Fibroblast of skin of left biceps (primary cell): ENCODE measurements at regions not wholly inside any gene's neighbourhood (a gene's known extent, or its start where the extent isn't known, plus 50 kb on each side); places are given as distances from the start of the nearest gene placed in this dataset.

ENCODE experiments used
- DNase-seq, 2 experiments: peaks; one replicate each; pipeline ENCODE4 v3.0.0-alpha.2; 2013; ENCODE audit warnings: low read depth in 2 of 2

DNA sequence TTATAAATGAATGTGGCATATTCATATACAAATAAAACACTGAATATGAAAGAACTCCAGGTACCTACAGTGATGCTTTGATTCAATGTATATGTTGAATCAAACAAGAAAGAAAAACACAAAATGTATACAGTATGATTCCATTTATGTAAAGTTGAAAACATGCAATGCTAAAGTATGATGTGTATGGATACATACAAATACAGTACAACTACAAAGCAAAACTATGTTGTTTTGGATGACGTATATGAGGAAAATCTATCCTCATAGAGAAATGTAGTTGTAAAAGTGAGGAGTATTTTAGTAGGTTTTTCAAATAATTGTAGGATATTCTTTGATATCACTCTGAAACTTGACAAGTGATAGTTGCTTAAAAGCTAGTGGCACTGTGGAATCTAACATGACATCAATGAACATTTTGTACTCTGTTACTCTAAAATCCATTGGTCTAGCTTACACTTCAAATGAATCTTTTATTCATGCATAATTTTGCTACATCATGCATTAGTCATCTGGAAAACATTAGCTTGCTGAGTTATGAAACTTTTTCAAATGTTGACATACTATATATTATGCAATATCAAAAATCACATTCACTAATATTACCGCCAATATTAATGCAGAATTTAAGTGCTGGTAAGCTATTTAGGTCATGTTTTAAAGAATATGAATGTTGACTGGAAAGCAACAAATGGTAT lies 278.1 kb upstream of the CHRNA7 start:
- no peak for DNase-seq

DNA sequence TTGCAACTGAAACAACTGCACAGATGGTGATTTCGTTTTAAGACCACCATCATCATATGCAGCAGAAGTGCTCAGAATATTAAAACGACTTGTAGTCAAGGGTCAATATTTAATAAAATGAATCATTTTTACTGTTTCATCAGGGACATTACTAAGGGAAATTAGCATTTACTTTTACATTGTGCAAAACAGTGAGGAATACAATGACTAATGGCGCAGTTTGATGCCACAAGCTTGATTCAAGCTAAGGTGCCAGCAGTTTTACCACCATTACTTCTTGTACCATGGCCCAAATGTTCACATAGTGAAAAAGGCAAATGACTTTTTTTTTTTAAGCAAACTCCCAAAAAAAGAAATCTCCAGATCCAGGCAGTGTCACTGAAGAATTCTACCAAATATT lies 277.4 kb upstream of the CHRNA7 start:
- DNase-seq: no peak

DNA sequence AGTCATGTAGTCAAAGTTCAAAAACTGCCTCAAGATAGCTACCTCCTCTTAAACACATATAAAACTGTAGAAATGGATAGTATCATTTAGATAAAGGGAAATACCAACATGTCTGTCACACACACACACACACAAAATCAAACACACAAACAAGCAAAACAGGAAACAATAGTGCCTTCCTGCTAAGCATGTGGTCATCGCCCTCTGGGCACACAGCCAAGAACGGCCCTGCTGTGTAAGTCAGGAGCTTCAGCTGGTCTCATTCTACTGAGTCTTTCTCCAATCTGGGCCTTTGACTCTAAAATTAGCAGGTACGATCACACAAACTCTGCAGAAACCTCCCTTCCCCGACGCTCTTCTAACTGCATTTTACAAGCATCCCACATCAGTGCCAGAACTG lies 272.2 kb upstream of the CHRNA7 start:
- no peak for DNase-seq

DNA sequence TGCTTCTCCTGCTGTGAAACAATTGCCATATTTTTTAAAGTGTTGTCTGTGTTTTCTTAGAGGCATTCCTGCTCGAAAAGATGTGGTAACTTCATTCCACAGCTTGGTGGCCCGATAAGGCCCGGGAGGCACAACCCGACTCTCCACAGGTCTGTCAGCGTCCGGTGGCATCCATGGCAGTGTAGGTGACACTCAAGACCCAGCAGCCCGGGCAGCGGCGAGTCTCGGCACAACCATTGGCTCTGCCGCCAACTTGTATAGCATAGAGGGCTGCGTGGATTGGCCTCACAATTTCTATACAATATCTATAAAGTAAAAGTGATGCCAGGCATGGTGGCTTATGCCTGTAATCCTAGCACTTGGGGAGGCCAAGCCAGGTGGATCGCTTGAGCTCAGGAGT lies 262.3 kb upstream of the CHRNA7 start:
- DNase-seq: no peak

DNA sequence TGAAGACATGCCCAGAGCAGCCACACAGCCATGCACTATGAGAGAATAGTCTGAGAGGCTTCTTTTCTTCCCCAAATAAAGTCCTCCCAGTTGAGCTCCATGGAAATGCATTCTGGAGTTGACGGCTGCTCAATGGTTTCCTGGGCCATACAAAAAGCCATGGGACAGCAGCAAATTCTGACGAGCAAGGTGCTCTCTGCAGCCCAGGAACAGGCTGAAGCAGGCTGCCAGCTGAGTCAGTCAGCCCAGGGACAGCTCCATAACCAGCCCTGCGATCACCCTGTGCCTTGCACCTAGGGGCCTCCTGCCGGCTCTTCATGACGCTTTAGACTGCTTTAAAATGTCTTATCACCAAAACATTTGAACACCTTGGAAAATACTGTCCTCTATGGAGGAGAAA lies 256.3 kb upstream of the CHRNA7 start:
- no peak for DNase-seq

DNA sequence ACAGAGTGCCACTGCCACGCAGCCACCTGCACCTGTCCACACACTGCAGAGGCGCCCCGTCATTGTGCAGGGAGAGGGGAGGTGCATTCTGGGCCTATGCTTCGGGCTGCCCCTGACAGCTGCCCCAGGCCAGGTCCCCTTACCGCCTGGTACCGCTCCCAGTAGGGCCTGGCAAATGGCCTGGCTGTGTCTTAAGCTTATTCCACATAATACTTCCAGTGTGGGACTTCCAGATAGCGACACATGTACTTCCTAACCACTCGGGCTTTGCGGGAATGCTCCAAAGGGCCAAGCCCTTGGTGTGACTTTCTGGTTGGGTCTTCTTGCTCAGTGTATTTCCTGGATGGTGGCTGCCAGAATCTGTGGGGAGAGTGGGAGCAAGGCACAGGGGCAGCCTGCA lies 254.3 kb upstream of the CHRNA7 start:
- no peak for DNase-seq

DNA sequence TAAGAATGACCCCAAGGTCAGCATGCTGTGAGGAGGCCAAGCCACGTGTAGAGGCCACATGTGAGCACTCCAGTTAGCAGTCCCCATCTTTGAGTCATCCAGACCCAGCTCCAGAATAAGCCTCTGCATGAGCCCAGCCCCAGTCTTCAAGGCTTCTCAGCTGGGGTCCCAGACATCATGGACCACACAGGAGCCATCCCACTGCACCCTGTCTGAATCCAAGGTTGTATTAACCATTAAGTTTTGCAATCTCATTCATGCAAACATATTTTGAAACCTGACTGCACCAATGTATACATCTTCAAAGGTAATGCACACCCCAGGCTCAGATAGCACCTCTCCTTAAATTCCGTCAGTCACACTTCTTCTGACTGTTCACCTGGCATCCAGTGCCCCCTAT lies 249.1 kb upstream of the CHRNA7 start:
- DNase-seq: no peak

DNA sequence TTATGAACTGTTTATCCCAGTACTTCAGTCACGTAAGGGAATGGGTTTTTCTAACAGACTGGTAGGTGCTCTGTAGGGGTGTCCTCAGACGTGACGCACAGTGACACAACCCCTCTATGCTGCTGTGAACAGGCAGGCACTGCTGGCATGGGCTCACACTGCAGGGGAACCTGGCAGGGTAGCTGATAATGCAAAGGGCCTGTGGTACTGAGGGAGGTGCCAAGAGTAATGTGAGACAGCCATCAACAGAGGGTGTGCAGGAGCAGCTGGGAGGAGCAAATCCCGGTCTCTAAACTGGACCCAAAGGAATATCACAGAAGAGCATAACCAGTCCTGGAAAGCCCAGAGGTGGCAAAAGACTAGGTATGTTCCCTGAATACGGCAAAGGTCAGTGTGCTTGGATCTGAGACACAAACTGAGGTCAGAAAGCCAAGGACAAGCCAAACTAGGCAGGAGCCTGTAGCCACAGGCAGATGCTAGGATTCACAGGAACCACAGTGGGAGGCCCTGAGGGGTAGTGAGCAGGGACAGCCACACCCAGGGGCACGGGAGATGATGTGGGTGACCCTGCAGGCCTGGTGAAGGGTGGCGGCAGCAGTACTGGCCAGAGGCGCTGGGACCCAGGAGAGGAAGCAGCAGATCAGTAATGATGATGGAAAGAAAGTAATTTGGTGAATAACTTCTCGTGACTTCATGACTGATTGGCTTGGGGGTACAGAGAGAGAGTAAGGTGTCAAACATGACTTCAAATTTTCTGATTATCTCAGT lies 248.1 kb upstream of the CHRNA7 start:
- DNase-seq: no peak

DNA sequence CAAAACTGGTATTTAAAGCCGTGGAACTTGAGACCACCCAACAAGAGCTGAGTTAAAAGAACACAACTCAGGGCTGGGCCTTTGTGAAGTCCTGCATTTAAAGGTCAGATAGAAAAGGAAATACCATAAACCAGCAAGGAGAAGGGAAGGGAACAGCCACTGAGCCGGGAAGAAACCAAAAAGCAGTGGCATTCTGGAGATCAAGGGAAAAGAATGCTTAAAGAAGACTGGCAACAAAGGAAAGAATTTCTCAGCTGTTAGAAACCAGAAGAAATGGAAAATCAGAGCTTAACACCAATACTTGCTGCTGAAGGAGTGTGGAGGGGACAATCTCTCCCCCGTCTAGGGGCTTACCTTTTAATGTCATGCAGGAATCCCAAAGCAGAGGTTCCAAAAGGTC lies 247.4 kb upstream of the CHRNA7 start:
- no peak for DNase-seq

DNA sequence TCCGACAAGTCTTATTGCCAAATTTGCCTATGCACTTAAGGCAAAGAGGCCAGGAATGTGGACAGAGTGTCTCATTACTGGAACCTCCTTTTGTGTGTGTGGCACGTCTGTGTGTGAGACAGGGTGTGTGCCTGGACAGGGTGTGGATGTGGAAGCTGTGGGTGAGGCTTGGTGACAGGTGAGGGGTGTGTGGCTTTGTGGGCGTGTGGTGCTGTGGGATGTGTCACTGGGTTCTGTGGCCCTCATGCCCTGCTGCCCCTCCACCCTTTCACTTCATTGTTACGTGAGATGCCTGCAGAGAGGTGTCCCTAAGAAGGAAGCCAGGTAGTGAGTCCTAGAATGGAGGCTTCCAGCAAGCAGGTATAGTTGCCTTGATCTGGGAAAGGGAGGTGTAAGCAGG lies 244.0 kb upstream of the CHRNA7 start:
- DNase-seq: no peak

DNA sequence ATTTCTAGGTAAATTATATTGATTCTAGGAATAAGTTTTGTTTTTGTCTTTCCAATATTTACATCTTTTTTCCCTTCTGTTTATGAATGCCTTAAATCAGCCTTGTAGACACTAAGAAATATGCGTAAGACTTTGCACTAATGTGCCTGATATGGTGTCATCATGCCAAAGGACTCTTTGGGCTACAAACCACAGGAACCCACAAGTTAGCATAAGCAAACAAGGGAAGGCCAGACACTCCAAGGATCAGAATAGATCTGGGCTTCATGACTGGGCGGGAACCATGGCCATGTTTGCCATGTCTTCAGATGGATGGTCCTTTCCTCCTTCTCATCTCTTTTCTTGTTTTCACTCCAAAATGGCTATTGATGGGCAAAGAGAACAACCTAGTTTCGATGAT lies 242.2 kb upstream of the CHRNA7 start:
- no peak for DNase-seq

DNA sequence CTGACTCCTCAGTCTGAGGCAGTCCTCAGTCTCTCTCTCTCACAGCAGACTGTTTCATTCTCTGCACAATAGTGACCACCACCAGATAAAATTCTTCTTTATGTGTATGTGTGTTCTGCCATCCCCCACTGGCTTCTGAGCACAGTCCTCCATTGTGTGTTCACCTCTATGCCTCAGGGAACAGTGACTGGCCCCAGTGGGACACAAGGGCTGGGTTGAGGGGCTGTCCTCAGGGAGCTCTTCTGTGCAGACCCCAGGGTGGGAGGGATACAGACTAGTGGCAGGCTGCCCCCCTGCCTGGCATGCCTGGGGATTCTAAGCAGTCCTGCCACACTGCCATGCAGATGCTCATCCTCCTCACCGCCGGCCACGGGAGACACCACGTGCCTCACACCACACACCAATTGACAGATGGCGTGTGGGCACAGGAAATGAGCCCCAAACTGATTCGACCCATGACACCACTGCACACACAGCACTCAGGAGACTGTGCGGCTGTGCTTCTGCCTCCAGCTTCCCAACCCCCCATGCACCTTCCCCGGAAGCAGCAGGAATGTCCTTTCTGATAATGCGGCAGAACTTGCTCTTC lies 237.6 kb upstream of the CHRNA7 start:
- DNase-seq: no peak

DNA sequence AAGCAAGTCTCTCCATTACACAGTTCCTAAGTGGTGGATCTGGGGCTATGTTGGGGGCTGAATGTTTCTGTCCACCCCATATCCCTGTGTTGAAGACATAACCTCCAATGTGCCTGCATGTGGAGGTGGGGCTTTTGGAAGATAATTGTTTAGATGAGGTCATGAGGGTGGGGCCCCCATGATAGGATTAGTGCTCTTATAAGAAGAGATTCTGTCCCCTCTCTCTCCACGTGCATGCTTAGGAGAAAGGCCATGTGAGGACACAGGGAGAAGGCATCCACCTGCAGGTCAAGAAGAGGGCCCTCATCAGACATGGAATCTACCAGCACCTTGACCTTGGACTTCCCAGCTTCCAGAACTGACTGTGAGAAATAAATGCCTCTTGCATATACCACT lies 231.0 kb upstream of the CHRNA7 start:
- no peak for DNase-seq

DNA sequence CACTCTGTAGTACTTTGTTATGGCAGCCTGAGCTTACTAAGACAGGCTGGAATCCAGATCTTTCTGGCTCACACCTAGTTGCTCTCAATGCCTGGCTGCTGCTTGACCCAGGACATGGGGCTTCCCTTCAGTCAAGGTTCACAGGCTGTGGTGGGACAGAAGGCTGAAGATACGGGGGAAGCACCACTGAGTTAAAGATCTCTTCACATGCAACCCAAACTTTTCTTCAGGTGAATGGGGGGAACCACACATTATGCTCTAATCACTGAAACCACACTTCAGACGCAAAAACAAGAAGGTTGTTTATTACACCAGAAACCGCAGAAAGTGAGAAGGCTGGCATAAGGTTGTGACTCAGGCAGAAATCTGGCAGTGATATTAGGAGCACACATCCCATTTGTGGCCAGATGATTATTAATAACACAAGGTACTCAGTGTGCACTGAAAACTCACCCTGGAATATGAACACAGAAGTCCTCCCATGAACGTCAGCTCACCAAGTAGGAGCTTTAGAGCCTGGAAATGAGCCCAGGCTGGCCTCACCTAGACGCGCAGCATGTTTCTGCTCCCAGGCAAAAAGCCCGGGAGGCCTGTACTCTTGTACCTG lies 230.5 kb upstream of the CHRNA7 start:
- DNase-seq: no peak

DNA sequence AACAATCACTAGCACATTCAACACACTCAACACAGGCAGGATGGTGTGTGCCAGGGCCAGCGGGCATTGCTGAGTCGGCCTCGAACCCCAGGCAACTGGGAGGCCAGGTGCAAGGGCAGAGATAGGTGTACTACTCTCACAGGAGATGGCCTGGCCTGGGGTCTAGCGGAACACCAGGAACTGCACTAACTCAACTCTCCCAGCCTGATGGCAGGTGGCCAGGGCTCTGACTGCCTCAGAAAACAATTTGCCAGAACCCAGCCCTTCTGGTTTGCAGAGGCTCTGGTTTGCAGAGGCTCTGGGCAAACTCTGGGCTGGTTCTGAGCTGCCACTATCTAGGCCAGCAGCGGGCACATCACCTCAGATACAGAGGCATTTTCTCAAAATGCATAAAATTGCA lies 229.2 kb upstream of the CHRNA7 start:
- no peak for DNase-seq

DNA sequence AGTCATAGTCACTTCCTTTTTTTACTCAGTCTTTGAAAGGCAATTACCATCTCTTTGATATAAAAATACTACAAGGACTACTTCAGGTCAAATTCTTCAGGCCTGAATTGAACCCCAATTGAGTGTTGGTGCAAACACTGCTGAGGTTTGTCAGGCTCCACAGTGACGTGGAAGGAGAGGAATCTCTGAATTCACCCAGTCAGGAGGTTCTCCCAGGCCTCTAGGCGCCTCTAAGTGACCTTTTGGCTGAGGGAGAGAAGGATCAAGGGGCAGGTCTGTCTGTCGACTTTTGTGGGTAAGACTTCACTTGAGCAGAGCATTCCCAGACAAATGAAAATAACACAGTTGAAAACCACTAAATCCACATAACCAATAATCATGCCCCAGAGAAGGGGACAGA lies 227.6 kb upstream of the CHRNA7 start:
- DNase-seq: no peak

DNA sequence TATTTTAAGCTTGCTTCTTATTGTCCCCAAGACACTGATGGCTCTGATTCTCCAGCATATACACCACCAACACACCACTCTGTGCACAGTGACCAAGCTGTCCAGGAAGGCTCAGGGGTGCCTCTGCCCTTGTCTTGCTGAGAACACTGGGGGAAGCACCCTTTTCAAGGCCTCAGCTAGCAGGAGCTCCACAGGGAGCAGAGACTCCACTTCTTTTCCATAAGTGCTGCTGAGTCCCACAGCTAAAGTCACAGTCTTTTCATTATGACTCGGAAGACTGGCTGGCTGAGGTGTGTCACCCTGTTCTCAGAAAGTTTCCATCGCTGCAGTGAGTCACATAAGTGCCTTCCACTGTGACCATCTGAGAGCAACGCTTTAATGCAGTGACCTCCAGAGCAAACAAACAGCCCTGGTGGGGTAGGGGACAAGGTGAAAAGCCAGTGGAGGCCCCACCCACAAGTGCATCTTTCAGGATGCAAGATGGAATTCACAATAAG lies 226.9 kb upstream of the CHRNA7 start:
- no peak for DNase-seq

DNA sequence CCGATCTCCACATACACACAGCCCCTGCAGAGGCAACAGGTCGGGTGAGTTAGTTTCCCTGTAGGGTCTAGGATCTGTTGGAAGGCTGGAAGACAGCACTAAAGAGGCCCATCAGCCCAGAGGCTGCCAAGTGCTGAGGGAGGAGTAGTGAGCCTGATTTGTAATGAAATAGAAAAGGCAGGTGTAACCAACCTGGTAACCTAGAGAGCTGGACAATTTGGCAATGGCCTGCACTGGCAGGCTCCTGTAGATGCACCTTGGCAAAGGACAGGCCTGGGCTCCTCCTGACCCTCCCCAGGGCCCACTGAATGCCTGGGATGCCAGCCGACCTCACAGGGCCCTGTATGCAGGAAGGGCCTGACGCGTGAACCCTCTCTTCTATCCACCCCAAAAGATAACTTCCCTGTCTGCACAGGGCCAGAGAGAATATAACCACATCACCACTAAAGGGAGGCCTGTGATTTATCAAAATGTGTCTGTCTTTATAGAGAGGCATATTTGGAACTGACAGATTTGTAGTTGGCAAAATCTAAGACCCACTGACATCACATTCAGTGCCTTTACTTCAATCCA lies 225.1 kb upstream of the CHRNA7 start:
- DNase-seq: no peak

DNA sequence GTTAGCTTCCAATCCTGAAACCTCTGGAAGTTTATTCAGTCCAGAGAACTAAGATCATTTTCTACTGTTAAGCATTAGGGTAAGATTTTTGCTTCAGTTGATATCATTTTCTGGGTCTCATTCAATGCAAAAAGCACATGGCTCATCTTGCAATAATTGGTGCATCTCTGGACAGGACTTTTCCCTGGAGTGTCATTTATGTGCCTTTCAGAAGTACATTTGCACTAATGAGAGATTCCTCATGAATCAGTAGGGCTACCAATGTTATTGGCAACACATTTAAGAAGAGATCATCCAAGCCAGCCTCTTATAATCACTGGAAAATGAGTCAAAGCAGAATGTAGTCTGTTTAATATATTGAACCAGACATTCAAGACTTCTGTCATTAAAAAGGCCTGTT lies 224.2 kb upstream of the CHRNA7 start:
- no peak for DNase-seq

DNA sequence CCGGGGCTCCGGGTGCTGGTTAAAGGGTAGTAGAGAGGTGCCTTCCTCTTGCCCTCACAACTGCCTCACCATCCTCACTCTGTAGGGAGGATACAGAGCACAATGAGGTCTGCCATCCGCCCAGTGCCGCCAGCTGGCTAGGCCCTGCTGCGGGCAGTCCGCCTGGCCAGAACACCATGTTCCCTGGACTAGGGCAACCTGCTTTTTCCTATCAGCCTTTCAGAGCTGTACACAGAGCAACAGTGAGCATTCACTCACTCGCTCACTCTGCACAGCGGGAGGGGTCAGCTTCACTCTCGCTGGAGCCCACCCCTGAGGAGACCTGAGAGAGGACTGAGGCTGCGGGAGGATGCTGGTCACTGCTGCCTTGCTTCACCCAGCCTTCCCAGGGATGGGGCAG lies 218.7 kb upstream of the CHRNA7 start:
- no peak for DNase-seq

DNA sequence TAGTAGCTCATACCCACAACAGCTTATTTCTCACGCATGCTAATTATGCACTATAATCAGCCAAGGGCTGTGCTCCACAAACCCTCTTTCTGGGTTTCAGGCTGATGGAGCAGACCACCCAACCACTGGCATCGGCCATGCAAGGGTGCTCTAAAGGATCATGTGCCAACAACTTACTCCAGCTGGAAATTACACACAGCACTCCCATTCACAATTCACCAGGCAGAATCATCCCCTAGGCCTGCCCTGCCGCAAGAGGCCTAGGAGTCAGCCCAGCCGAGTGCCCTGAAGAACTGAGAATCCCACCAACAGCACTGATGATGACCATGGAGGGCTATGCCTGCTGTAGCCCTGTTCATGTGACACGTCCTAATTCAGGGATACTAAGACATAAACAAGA lies 216.2 kb upstream of the CHRNA7 start:
- DNase-seq: no peak

DNA sequence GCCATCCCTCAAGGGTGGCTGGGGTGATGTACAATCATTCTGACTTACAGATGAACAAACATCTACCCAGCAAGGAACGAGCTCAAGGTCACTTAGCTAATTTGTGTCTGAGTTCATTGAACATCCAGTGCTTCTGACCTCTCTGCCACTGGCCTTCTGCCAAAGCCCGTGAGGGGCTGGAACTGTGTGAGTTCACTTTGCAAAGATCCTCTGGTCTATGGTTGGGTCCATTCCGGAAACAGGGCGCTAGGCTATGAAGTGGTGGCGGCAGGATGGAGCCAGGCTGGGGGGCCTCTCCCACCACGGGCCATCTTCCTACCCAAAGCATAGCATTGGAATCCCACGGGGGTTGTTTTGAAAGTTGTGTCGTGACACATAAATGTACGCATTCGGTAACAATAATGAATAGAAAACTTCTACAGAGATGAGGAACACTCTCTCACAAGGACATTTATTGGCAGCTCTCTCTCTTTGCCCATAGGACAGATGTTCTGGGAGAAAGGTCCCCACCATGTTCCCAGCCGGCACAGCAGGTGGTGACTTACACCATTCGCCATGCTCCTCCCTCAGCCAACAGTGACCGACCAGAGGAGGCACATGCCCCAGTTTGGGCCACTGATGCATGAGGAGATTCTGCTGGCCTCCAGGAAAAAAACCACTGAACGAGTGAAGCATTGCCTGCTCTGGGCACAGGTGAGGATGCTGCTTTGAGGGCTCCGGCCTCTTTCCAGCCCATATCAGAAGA lies 214.7 kb upstream of the CHRNA7 start:
- no peak for DNase-seq
